Coronary artery (tissue), 2 donors: ENCODE measurements at regions not wholly inside any gene's neighbourhood (a gene's known extent, or its start where the extent isn't known, plus 50 kb on each side); places are given as distances from the start of the nearest gene placed in this dataset.

Experiments
- DNase-seq: peaks from one replicate; pipeline ENCODE4 v3.0.0-alpha.2; 2017; ENCODE audit warnings: low spot score
- H3K27ac ChIP-seq, 2 donors: fragments of 200-600 bp; sonication (generic); one replicate each; pipeline ENCODE4 v1.5.1; 2016 to 2019
- H3K4me3 ChIP-seq: fragments of 200-600 bp; sonication (generic); 2 replicates; pipeline ENCODE4 v1.5.1; 2016; ENCODE audit warnings: mild to moderate bottlenecking, moderate library complexity
- CTCF ChIP-seq: fragments of 200-600 bp; sonication (generic); IDR thresholded peaks from one replicate; pipeline ENCODE4 v1.5.1; 2019; ENCODE audit warnings: antibody characterized with exemption

GRCh38 chr3:166955201-166955939 lies 424.7 kb downstream of the ZBBX start:
- DNase-seq: no peak
- TF ChIP-seq CTCF: no peak
- Histone ChIP-seq H3K4me3 (no peak overlapping the region), H3K27ac (no peak overlapping the region)

GRCh38 chr3:166934879-166935278 lies 445.2 kb downstream of the ZBBX start:
- DNase-seq: no peak
- Histone ChIP-seq H3K27ac (no peak overlapping the region), H3K4me3 (no peak overlapping the region)
- no peak for TF ChIP-seq CTCF

- Histone ChIP-seq H3K4me3 (no peak overlapping the region), H3K27ac (no peak overlapping the region)
- no peak for TF ChIP-seq CTCF
- no peak for DNase-seq
These were observed 462.7 kb downstream of the ZBBX start for GRCh38 chr3:166917437-166917836.

- H3K4me3 ChIP-seq: no peak overlapping the region
- no peak for TF ChIP-seq CTCF
- no peak for DNase-seq
- no peak overlapping the region for H3K27ac ChIP-seq
These were observed 477.7 kb downstream of the ZBBX start for GRCh38 chr3:166902374-166902773.

GRCh38 chr3:166900866-166901577 lies 479.1 kb downstream of the ZBBX start:
- no peak for TF ChIP-seq CTCF
- DNase-seq: no peak
- Histone ChIP-seq H3K4me3 (no peak overlapping the region), H3K27ac (no peak overlapping the region)

- H3K27ac ChIP-seq: no peak overlapping the region
- no peak overlapping the region for H3K4me3 ChIP-seq
- no peak for DNase-seq
- TF ChIP-seq CTCF: no peak
These were observed 482.3 kb downstream of the ZBBX start for GRCh38 chr3:166897811-166898210.

GRCh38 chr3:166889241-166889640 lies 490.9 kb downstream of the ZBBX start:
- DNase-seq: peak; percentile 31
- no peak for TF ChIP-seq CTCF
- no peak overlapping the region for H3K4me3 ChIP-seq
- no peak overlapping the region for H3K27ac ChIP-seq
